Endodermal cell (in vitro differentiated cells): ENCODE measurements at regions not wholly inside any gene's neighbourhood (a gene's known extent, or its start where the extent isn't known, plus 50 kb on each side); places are given as distances from the start of the nearest gene placed in this dataset.

Experiments
- DNase-seq: peaks from one replicate; pipeline ENCODE4 v3.0.0-alpha.2; 2017
- H3K27ac ChIP-seq: 2 replicates; pipeline ENCODE4 v1.5.1; 2013; ENCODE audit warnings: mild to moderate bottlenecking, low read depth, low read length, moderate library complexity
- H3K27me3 ChIP-seq: 2 replicates; pipeline ENCODE4 v1.6.1; 2013; ENCODE audit warnings: mild to moderate bottlenecking, low read length, moderate library complexity; ENCODE audit not compliant: insufficient read depth, control insufficient read depth, poor library complexity, severe bottlenecking
- H3K36me3 ChIP-seq: 2 replicates; pipeline ENCODE4 v1.7.0; 2013; ENCODE audit warnings: mild to moderate bottlenecking, low read length, moderate library complexity; ENCODE audit not compliant: control insufficient read depth, insufficient read depth
- H3K4me1 ChIP-seq: one replicate; pipeline ENCODE4 v1.7.0; 2013; ENCODE audit warnings: low read length; ENCODE audit not compliant: control insufficient read depth, insufficient read depth
- H3K4me3 ChIP-seq: 2 replicates; pipeline ENCODE4 v1.5.1; 2013; ENCODE audit warnings: mild to moderate bottlenecking, low read length, moderate library complexity
- H3K9ac ChIP-seq: 2 replicates; pipeline ENCODE4 v1.6.1; 2013; ENCODE audit warnings: mild to moderate bottlenecking, low read length, moderate library complexity; ENCODE audit not compliant: poor library complexity, severe bottlenecking; ENCODE audit errors: extremely low read depth
- H3K9me3 ChIP-seq: 2 replicates; pipeline ENCODE4 v1.6.1; 2013; ENCODE audit warnings: mild to moderate bottlenecking, low read length, moderate library complexity; ENCODE audit not compliant: control insufficient read depth
- H3K27ac Mint-ChIP-seq: 2 replicates; pipeline ENCODE4 v1.8.0; 2020; ENCODE audit warnings: mixed read lengths
- H3K27me3 Mint-ChIP-seq: 2 replicates; pipeline ENCODE4 v1.8.0; 2021; ENCODE audit warnings: mild to moderate bottlenecking, mixed read lengths; ENCODE audit not compliant: insufficient read depth
- H3K36me3 Mint-ChIP-seq: 2 replicates; pipeline ENCODE4 v1.8.0; 2020; ENCODE audit warnings: low read depth, mixed read lengths
- H3K4me1 Mint-ChIP-seq: 2 replicates; pipeline ENCODE4 v1.8.0; 2020; ENCODE audit warnings: mixed read lengths
- H3K4me3 Mint-ChIP-seq: 2 replicates; pipeline ENCODE4 v1.8.0; 2020; ENCODE audit warnings: mild to moderate bottlenecking, moderate library complexity, mixed read lengths
- H3K9me3 Mint-ChIP-seq: 2 replicates; pipeline ENCODE4 v1.8.0; 2020; ENCODE audit warnings: mild to moderate bottlenecking, mixed read lengths
- CTCF ChIP-seq: fragments of 200-600 bp; sonication (generic); conservative IDR thresholded peaks from 2 replicates; pipeline ENCODE4 v1.5.0; 2021; ENCODE audit warnings: antibody characterized with exemption, mild to moderate bottlenecking
- WGBS, 2 experiments: methylation state at CpG; one replicate each; pipeline versions ENCODE4 v1.1.5 to v1.1.7; 2013; ENCODE audit warnings: missing lambda C conversion rate in 2 of 2, mixed read lengths in 1 of 2; ENCODE audit not compliant: insufficient coverage in 1 of 2, insufficient read length in 1 of 2; 5-methylcytosine and 5-hydroxymethylcytosine counted together

- no peak overlapping the region for H3K9ac ChIP-seq
- no peaks in the 10 kb centered on the region for H3K4me1 ChIP-seq
- Mint-ChIP-seq H3K4me3 (no peak overlapping the region), H3K4me1 (no peaks in the 10 kb centered on the region), H3K36me3 (no peaks in the 10 kb centered on the region), H3K9me3 (no peaks in the 10 kb centered on the region), H3K27ac (no peak overlapping the region), H3K27me3 (no peaks in the 10 kb centered on the region)
- H3K27me3 ChIP-seq = no peaks in the 10 kb centered on the region
- no peak for TF ChIP-seq CTCF
- DNase-seq = no peak
- 83% methylated on average over 1 of the region's 2 CpGs; no CpG with 5 or more reads in 1 of the 2 experiments for WGBS, 2 experiments
- H3K36me3 ChIP-seq = no peaks in the 10 kb centered on the region
- H3K4me3 ChIP-seq = no peak overlapping the region
- H3K27ac ChIP-seq = no peak overlapping the region
- no peaks in the 10 kb centered on the region for H3K9me3 ChIP-seq
Measured at GRCh38 chr1:187570166-187570565, 741.4 kb downstream of the PLA2G4A start.

GRCh38 chr1:187577610-187578009 is 748.9 kb downstream of the PLA2G4A start:
- no peaks in the 10 kb centered on the region for H3K9me3 Mint-ChIP-seq
- no peaks in the 10 kb centered on the region for H3K27me3 Mint-ChIP-seq
- no peak for TF ChIP-seq CTCF
- H3K36me3 Mint-ChIP-seq = no peaks in the 10 kb centered on the region
- no peak overlapping the region for H3K27ac Mint-ChIP-seq
- H3K4me3 ChIP-seq = no peak overlapping the region
- no peak overlapping the region for H3K4me3 Mint-ChIP-seq
- H3K27ac ChIP-seq = no peak overlapping the region
- no peaks in the 10 kb centered on the region for H3K4me1 ChIP-seq
- no peaks in the 10 kb centered on the region for H3K27me3 ChIP-seq
- WGBS, 2 experiments = 82 to 100% methylated on average over 1 of the region's 1 CpG
- H3K36me3 ChIP-seq = no peaks in the 10 kb centered on the region
- H3K4me1 Mint-ChIP-seq = no peaks in the 10 kb centered on the region
- no peaks in the 10 kb centered on the region for H3K9me3 ChIP-seq
- H3K9ac ChIP-seq = no peak overlapping the region
- DNase-seq = no peak

GRCh38 chr1:187588917-187589316 is 760.2 kb downstream of the PLA2G4A start:
- 91% methylated on average over 3 of the region's 3 CpGs; no CpG with 5 or more reads in 1 of the 2 experiments for WGBS, 2 experiments
- Mint-ChIP-seq H3K9me3 (no peaks in the 10 kb centered on the region), H3K4me1 (no peaks in the 10 kb centered on the region), H3K4me3 (no peak overlapping the region), H3K27me3 (no peaks in the 10 kb centered on the region), H3K36me3 (no peaks in the 10 kb centered on the region), H3K27ac (no peak overlapping the region)
- H3K36me3 ChIP-seq = no peaks in the 10 kb centered on the region
- H3K9me3 ChIP-seq = no peaks in the 10 kb centered on the region
- H3K4me1 ChIP-seq = no peaks in the 10 kb centered on the region
- DNase-seq = no peak
- TF ChIP-seq CTCF = no peak
- no peak overlapping the region for H3K4me3 ChIP-seq
- no peak overlapping the region for H3K9ac ChIP-seq
- H3K27me3 ChIP-seq = no peaks in the 10 kb centered on the region
- H3K27ac ChIP-seq = no peak overlapping the region
